RWPE1 (cell line): ENCODE measurements at regions not wholly inside any gene's neighbourhood (a gene's known extent, or its start where the extent isn't known, plus 50 kb on each side); places are given as distances from the start of the nearest gene placed in this dataset.
"Not testable (repeated sequence)": the region's sequence is repeated elsewhere in the genome, so short reads cannot be mapped to it uniquely, and the experiment has no call there.

ENCODE experiments used
- CTCF ChIA-PET: fragments of 350-600 bp; sonication (Branson Sonifier 250); formaldehyde crosslinking; extraction: SDS; loops from one replicate; lab custom pipeline; 2021; lab: Yijun Ruan, JAX
- POLR2A ChIA-PET: fragments of 400-600 bp; formaldehyde crosslinking; extraction: SDS; loops from one replicate; lab custom pipeline; 2020; ENCODE audit warnings: antibody characterized with exemption; ENCODE audit not compliant: low non-redundant PET; lab: Yijun Ruan, JAX
- DNase-seq: peaks from one replicate; pipeline ENCODE4 v3.0.0; 2012; ENCODE audit warnings: low spot score
- H3K27ac ChIP-seq: fragments of 450-650 bp; 2 replicates; pipeline ENCODE4 v1.5.1; 2017
- CTCF ChIP-seq: fragments of 450-650 bp; conservative IDR thresholded peaks from 2 replicates; pipeline ENCODE4 v1.5.1; 2017; ENCODE audit warnings: low read depth, mild to moderate bottlenecking

DNA sequence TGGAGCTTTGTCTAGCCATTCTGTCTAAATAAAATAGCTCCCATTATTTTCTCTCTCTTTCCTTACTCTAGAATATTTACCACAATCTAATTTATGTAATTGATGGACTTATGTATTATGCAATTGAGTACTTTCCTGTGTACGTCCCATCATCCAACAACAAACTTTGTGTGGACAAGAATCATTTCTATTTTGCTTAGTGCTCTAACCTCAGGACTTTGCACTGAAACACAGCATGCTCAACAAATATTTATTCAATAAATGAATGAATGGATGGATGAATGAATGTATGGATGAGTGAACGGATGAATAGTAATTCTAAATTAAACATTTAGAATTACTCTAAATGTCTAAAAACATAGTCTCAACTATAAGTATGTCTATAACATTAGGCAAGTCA, 115.2 kb upstream of the RORA start:
- TF ChIP-seq CTCF, result no peak
- POLR2A ChIA-PET, result no interaction called here
- no peak for DNase-seq
- CTCF ChIA-PET, result no interaction called here
- H3K27ac ChIP-seq, result no peak overlapping the region

GRCh38 chr15:61342390-61342789, 113.3 kb upstream of the RORA start:
- no peak overlapping the region for H3K27ac ChIP-seq
- ChIA-PET CTCF (no interaction called here), POLR2A (no interaction called here)
- DNase-seq, result no peak
- no peak for TF ChIP-seq CTCF

- DNase-seq, result no peak
- ChIA-PET POLR2A (no interaction called here), CTCF (no interaction called here)
- no peak for TF ChIP-seq CTCF
- H3K27ac ChIP-seq, result no peak overlapping the region
These were observed 110.4 kb upstream of the RORA start for GRCh38 chr15:61339516-61339915.

DNA sequence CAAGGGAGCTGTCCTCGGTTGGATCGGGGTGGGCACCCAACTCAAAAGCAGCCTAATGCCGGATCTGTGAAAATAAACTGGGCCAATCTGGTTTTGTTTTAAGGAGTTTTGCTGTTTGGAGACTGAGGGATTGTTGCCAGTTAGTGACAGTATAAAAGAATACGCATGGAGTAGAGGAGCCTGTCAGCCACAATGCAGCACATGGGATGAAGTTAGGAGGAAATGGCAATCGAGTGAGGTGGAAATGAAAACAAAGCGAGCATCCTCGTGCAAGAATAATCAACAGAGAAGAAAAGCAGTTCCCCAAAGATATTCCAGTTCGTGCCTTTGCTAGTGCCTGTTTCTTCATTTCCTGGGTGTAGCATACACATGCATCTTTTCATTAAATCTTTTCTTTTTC, 108.4 kb upstream of the RORA start:
- POLR2A ChIA-PET, result no interaction called here
- CTCF ChIA-PET, result no interaction called here
- no peak for TF ChIP-seq CTCF
- H3K27ac ChIP-seq, result no peak overlapping the region
- DNase-seq, result no peak

GRCh38 chr15:61336026-61336638, 107.0 kb upstream of the RORA start:
- POLR2A ChIA-PET, result no interaction called here
- no peak for DNase-seq
- CTCF ChIA-PET, result interaction anchor here (0.6 kb wide), 1 partner anchor 524 kb away, joined by 4 read pairs; no protein-coding TSS in a partner anchor
- H3K27ac ChIP-seq, result no peak overlapping the region
- TF ChIP-seq CTCF, result no peak

DNA sequence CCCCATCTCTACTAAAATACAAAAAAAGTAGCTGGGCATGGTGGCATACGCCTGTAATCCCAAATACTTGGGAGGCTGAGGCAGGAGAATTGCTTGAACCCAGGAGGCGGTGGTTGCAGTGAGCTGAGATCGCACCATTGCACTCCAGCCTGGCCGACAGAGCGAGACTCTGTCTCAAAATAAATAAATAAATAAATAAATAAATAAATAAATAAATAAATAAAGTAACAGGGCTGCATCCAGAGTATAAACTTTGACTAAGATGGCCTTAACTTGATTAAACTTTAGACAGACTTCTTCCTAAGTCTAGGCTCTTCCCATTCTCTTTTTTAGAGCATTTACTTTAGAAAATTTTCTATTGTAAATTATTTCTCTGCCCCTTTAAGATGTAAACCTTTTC, 105.6 kb upstream of the RORA start:
- POLR2A ChIA-PET, DNase-seq, CTCF ChIA-PET, H3K27ac ChIP-seq: not testable (repeated sequence)

DNA sequence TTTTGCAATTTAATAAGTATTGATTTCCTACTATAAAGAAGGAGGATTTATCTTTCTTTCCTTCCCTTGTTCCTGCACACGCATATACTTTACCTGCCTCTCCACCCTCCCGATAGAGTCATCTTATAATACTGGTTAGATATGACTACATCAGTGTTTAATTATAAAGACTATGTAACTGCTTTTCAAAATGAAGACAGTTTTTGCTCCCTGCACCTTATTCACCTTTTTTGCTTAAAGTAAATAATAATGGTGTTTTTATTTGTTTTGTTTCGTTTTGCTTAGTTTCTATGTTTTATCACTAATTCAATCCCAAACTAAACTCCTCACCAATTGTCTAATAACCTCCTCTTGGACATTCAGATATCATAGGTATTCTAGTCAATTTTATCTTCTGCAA, 101.9 kb upstream of the RORA start:
- DNase-seq, result no peak
- CTCF ChIA-PET, result no interaction called here
- POLR2A ChIA-PET, result no interaction called here
- H3K27ac ChIP-seq, result no peak overlapping the region
- TF ChIP-seq CTCF, result no peak
